Glutamatergic neuron (in vitro differentiated cells): ENCODE measurements at regions not wholly inside any gene's neighbourhood (a gene's known extent, or its start where the extent isn't known, plus 50 kb on each side); places are given as distances from the start of the nearest gene placed in this dataset.
A peak's percentile ranks its signal among the peaks of the same experiment; 100 is the strongest.
"Not testable (repeated sequence)": the region's sequence is repeated elsewhere in the genome, so short reads cannot be mapped to it uniquely, and the experiment has no call there.

ENCODE experiments used
- DNase-seq: peaks from one replicate; pipeline ENCODE4 v3.0.0; 2022
- H3K27ac Mint-ChIP-seq: one replicate; pipeline ENCODE4 v1.8.0; 2020; ENCODE audit warnings: mild to moderate bottlenecking, mixed read lengths, inconsistent platforms; ENCODE audit not compliant: unreplicated experiment
- H3K27me3 Mint-ChIP-seq: one replicate; pipeline ENCODE4 v1.8.0; 2020; ENCODE audit warnings: mild to moderate bottlenecking, moderate library complexity, mixed read lengths, inconsistent platforms; ENCODE audit not compliant: unreplicated experiment
- H3K36me3 Mint-ChIP-seq: one replicate; pipeline ENCODE4 v1.8.0; 2020; ENCODE audit warnings: mild to moderate bottlenecking, mixed read lengths, inconsistent platforms; ENCODE audit not compliant: unreplicated experiment
- H3K4me1 Mint-ChIP-seq: one replicate; pipeline ENCODE4 v1.8.0; 2020; ENCODE audit warnings: mild to moderate bottlenecking, low read depth, mixed read lengths, inconsistent platforms; ENCODE audit not compliant: unreplicated experiment
- H3K4me3 Mint-ChIP-seq: one replicate; pipeline ENCODE4 v1.8.0; 2020; ENCODE audit warnings: mild to moderate bottlenecking, mixed read lengths, inconsistent platforms; ENCODE audit not compliant: unreplicated experiment
- H3K9me3 Mint-ChIP-seq: one replicate; pipeline ENCODE4 v1.8.0; 2020; ENCODE audit warnings: mild to moderate bottlenecking, moderate library complexity, mixed read lengths, inconsistent platforms; ENCODE audit not compliant: unreplicated experiment
- TF ChIP-seq, protein P1 (sequence below): fragments of 200-600 bp; sonication (generic); IDR thresholded peaks from one replicate; pipeline ENCODE4 v1.5.0; 2021; ENCODE audit not compliant: partially characterized antibody, unreplicated experiment

DNA sequence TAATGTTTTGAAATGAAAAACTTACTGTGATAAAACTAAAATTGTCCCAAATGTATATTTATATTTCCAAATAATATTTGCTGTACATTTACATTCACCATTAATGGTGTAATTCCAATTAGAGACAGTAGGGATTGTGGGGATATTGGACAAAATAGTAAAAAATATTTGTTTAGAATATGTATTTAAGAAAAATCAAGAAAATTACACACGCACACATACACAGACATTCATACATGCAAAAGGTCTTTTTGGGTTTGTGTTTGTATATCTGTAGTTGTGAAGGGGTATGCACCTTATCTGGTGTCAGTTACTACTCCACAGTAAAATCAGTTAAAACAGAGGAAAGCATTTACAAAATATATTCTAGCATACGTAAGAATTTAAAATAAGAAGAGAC is 435.9 kb upstream of the ZNF804A start:
- H3K27ac Mint-ChIP-seq = no peak overlapping the region
- H3K36me3 Mint-ChIP-seq = no peaks in the 10 kb centered on the region
- peaks cover 2% of the 10 kb centered on the region for H3K27me3 Mint-ChIP-seq
- H3K4me3 Mint-ChIP-seq = no peak overlapping the region
- H3K4me1 Mint-ChIP-seq = no peaks in the 10 kb centered on the region
- DNase-seq = no peak
- no peaks in the 10 kb centered on the region for H3K9me3 Mint-ChIP-seq
- TF ChIP-seq, protein P1, sequence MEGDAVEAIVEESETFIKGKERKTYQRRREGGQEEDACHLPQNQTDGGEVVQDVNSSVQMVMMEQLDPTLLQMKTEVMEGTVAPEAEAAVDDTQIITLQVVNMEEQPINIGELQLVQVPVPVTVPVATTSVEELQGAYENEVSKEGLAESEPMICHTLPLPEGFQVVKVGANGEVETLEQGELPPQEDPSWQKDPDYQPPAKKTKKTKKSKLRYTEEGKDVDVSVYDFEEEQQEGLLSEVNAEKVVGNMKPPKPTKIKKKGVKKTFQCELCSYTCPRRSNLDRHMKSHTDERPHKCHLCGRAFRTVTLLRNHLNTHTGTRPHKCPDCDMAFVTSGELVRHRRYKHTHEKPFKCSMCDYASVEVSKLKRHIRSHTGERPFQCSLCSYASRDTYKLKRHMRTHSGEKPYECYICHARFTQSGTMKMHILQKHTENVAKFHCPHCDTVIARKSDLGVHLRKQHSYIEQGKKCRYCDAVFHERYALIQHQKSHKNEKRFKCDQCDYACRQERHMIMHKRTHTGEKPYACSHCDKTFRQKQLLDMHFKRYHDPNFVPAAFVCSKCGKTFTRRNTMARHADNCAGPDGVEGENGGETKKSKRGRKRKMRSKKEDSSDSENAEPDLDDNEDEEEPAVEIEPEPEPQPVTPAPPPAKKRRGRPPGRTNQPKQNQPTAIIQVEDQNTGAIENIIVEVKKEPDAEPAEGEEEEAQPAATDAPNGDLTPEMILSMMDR = peak; percentile 72

DNA sequence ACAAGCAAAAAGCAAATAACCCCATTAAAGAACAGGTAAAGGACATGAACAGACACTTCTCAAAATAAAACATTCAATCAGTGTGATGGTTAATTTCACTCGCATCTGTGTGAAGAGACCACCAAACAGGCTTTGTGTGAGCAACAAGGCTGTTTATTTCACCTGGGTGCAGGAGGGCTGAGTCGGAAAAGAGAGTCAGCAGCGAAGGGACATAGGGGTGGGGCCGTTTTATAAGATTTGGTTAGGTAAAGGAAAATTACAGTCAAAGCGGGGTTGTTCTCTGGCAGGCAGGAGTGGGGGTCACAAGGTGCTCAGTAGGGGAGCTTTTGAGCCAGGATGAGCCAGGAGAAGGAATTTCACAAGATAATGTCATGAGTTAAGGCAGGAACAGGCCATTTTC is 429.5 kb upstream of the ZNF804A start:
- not testable (repeated sequence) for H3K27me3 Mint-ChIP-seq, H3K9me3 Mint-ChIP-seq, H3K4me3 Mint-ChIP-seq, DNase-seq, H3K4me1 Mint-ChIP-seq, H3K27ac Mint-ChIP-seq, H3K36me3 Mint-ChIP-seq

DNA sequence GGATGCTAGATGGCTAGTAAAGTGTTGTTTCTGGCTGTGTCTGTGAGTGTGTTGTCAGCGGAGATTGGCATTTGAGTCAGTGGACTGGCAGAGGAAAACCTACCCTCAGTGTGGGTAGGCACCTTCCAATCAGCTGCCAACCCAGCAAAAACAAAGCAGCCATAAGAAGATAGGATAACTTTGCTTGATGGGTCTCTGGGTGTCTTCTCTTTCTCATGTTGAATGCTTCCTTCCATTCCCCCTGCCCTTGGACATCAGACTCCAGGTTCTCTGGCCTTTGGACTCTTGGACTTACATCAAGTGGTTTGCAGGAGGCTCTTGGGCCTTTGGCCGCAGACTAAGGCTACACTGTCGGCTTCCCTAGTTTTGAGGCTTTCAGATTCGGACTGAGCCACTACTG is 429.0 kb upstream of the ZNF804A start:
- no peaks in the 10 kb centered on the region for H3K4me1 Mint-ChIP-seq
- no peaks in the 10 kb centered on the region for H3K36me3 Mint-ChIP-seq
- DNase-seq = no peak
- H3K4me3 Mint-ChIP-seq = no peak overlapping the region
- no peak overlapping the region for H3K27ac Mint-ChIP-seq
- H3K9me3 Mint-ChIP-seq = peaks cover 1% of the 10 kb centered on the region
- peaks cover 2% of the 10 kb centered on the region for H3K27me3 Mint-ChIP-seq
- TF ChIP-seq, protein P1 = no peak

DNA sequence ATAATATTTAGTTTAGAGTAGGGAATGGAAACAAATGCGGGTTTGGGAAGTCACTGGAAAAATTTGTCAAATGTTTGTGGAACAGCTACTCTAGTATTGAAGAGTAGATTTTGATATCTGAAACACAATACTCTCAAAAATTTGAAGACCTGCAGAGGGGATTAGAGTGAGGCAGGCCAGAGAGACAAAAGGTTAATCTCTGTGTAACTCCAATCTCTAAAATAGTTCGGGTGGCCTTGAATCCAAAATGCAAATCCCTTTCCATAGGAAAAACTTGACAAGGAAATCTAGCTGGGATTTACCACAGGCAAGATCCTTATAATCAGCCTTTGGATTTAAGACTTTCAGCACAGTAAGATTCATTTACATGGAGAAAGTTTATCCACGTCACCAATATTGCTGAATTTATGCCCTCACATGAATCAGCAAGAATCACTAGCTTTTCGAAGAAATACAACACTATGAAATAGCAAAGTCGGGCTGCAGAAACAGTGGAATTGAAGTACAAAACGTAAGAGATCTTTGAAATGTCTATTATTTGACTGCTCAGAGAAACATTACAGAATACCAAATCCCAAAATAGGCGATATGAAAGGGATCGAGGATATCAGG is 423.7 kb upstream of the ZNF804A start:
- Mint-ChIP-seq H3K27me3 (no peaks in the 10 kb centered on the region), H3K27ac (no peak overlapping the region), H3K9me3 (peaks cover 1% of the 10 kb centered on the region), H3K4me3 (no peak overlapping the region), H3K4me1 (no peaks in the 10 kb centered on the region), H3K36me3 (no peaks in the 10 kb centered on the region)
- no peak for DNase-seq
- TF ChIP-seq, protein P1 = no peak

DNA sequence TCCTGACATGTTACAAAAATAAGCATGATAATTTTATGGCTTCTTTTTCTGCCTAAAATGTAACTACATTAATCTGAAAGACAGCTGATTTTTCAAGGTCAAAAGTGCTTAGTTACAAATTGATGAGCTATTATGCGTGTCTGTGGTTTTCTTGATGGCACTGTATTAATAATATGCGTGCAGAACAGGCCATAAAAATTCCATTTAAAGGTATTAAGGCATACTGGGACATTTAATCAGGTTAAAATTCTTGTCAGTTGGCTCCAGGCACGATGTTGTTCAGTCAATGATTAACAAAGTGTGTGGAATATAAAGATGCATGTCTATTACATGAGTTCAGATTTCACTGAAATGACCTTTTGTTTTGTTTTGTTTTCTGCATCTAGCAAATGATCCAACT is 420.1 kb upstream of the ZNF804A start:
- TF ChIP-seq, protein P1 = no peak
- H3K4me3 Mint-ChIP-seq = no peak overlapping the region
- H3K9me3 Mint-ChIP-seq = no peaks in the 10 kb centered on the region
- H3K27me3 Mint-ChIP-seq = no peaks in the 10 kb centered on the region
- no peaks in the 10 kb centered on the region for H3K4me1 Mint-ChIP-seq
- H3K36me3 Mint-ChIP-seq = no peaks in the 10 kb centered on the region
- no peak for DNase-seq
- H3K27ac Mint-ChIP-seq = no peak overlapping the region
